HepG2 (cell line): ENCODE measurements at regions not wholly inside any gene's neighbourhood (a gene's known extent, or its start where the extent isn't known, plus 50 kb on each side); places are given as distances from the start of the nearest gene placed in this dataset.

Experiments
- GATAD2A ChIP-seq: IDR thresholded peaks from 2 replicates; pipeline ENCODE4 v1.6.1; 2016
- MAF1 ChIP-seq: sonication (generic); formaldehyde crosslinking; IDR thresholded peaks from 2 replicates; pipeline ENCODE4 v1.5.0; 2020; ENCODE audit warnings: missing genetic modification reagents, borderline replicate concordance
- NFKBIZ ChIP-seq: IDR thresholded peaks from 2 replicates; pipeline ENCODE4 v1.6.1; 2018; ENCODE audit warnings: missing genetic modification reagents, missing compliant biosample characterization
- RBM39 ChIP-seq: fragments of 200-400 bp; formaldehyde crosslinking; IDR thresholded peaks from one replicate; pipeline ENCODE4 v1.6.1; 2018; ENCODE audit warnings: antibody characterized with exemption, mild to moderate bottlenecking, low read depth, low read length; ENCODE audit not compliant: poor library complexity, severe bottlenecking
- ZBTB8A ChIP-seq: sonication (generic); formaldehyde crosslinking; IDR thresholded peaks from 2 replicates; pipeline ENCODE4 v1.4.0; 2020; ENCODE audit warnings: mild to moderate bottlenecking, low read depth, missing genetic modification reagents, borderline replicate concordance
- ZNF713 ChIP-seq: sonication (generic); formaldehyde crosslinking; IDR thresholded peaks from 2 replicates; pipeline ENCODE4 v1.4.0; 2020; ENCODE audit warnings: mild to moderate bottlenecking, missing genetic modification reagents
- ZSCAN25 ChIP-seq: sonication (generic); formaldehyde crosslinking; IDR thresholded peaks from 2 replicates; pipeline ENCODE4 v1.8.0; 2022; ENCODE audit warnings: mild to moderate bottlenecking, missing genetic modification reagents
- TF ChIP-seq, protein P1 (sequence below): sonication (generic); formaldehyde crosslinking; IDR thresholded peaks from 2 replicates; pipeline ENCODE4 v1.8.0; 2022; ENCODE audit warnings: missing genetic modification reagents, mild to moderate bottlenecking, moderate library complexity, borderline replicate concordance
- TF ChIP-seq, protein P2 (sequence below): sonication (generic); formaldehyde crosslinking; IDR thresholded peaks from 2 replicates; pipeline ENCODE4 v1.5.1; 2020; ENCODE audit warnings: mild to moderate bottlenecking, missing genetic modification reagents, moderate library complexity
- TF ChIP-seq, protein P3 (sequence below): IDR thresholded peaks from 2 replicates; pipeline ENCODE4 v1.6.1; 2016
- TF ChIP-seq, protein P4 (sequence below): sonication (generic); formaldehyde crosslinking; IDR thresholded peaks from 2 replicates; pipeline ENCODE4 v1.4.0; 2020; ENCODE audit warnings: missing genetic modification reagents, mild to moderate bottlenecking, borderline replicate concordance
- TF ChIP-seq, protein P5 (sequence below): IDR thresholded peaks from 2 replicates; pipeline ENCODE4 v1.6.1; 2016; ENCODE audit warnings: missing genetic modification reagents, missing compliant biosample characterization
- TF ChIP-seq, protein P6 (sequence below): IDR thresholded peaks from 2 replicates; pipeline ENCODE4 v1.6.1; 2016; ENCODE audit warnings: missing compliant biosample characterization, missing genetic modification reagents, borderline replicate concordance
- TF ChIP-seq, protein P7 (sequence below): IDR thresholded peaks from 2 replicates; pipeline ENCODE4 v1.6.1; 2016; ENCODE audit warnings: missing compliant biosample characterization, missing genetic modification reagents, borderline replicate concordance
- TF ChIP-seq, protein P8 (sequence below): sonication (generic); formaldehyde crosslinking; IDR thresholded peaks from 2 replicates; pipeline ENCODE4 v1.5.1; 2020; ENCODE audit warnings: missing genetic modification reagents, mild to moderate bottlenecking, borderline replicate concordance

DNA sequence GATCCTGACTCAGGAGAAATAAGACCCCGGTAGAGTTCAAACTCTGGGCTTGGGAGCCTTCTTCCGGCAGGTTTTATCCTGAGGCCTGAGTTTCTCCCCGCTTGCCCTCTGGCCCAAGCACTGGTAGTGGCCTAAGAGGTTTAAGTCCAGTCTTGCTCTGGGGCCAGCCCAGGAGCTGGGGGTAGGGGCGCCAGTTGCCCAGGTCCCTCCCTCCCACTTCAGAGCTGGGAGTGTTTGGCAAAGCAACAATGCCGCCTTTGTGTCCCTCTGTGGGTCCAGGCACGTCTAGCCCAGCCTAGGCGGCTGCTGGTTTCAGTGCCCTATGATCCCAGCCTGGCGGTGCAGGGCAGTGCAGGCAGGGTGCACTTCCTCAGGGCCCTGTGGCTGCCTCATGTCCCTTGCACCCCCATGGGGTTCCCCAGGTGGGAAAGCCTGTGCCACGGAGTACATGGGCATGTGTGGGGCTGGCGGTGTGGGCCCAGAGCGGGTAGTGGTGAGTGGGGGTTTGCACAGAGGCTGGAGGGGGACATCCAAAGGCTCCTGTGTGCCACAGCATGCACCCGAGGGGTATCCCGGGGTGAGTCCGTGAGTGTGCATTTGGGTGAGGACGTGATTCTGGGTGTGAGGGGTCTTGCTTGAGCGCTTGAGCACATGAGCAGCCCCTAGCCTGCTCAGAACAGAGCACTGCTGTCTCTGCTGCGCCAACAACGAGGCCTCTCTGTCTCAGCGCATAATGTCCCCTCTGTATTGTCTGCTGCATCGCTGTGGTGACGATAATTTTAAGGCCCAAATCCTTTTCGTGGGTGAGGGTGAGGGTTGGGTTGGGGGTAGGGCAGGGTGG is 61.7 kb upstream of the PSD2 start (continued):
- TF ChIP-seq, protein P1, sequence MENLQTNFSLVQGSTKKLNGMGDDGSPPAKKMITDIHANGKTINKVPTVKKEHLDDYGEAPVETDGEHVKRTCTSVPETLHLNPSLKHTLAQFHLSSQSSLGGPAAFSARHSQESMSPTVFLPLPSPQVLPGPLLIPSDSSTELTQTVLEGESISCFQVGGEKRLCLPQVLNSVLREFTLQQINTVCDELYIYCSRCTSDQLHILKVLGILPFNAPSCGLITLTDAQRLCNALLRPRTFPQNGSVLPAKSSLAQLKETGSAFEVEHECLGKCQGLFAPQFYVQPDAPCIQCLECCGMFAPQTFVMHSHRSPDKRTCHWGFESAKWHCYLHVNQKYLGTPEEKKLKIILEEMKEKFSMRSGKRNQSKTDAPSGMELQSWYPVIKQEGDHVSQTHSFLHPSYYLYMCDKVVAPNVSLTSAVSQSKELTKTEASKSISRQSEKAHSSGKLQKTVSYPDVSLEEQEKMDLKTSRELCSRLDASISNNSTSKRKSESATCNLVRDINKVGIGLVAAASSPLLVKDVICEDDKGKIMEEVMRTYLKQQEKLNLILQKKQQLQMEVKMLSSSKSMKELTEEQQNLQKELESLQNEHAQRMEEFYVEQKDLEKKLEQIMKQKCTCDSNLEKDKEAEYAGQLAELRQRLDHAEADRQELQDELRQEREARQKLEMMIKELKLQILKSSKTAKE = peak; percentile 81
- TF ChIP-seq, protein P2, sequence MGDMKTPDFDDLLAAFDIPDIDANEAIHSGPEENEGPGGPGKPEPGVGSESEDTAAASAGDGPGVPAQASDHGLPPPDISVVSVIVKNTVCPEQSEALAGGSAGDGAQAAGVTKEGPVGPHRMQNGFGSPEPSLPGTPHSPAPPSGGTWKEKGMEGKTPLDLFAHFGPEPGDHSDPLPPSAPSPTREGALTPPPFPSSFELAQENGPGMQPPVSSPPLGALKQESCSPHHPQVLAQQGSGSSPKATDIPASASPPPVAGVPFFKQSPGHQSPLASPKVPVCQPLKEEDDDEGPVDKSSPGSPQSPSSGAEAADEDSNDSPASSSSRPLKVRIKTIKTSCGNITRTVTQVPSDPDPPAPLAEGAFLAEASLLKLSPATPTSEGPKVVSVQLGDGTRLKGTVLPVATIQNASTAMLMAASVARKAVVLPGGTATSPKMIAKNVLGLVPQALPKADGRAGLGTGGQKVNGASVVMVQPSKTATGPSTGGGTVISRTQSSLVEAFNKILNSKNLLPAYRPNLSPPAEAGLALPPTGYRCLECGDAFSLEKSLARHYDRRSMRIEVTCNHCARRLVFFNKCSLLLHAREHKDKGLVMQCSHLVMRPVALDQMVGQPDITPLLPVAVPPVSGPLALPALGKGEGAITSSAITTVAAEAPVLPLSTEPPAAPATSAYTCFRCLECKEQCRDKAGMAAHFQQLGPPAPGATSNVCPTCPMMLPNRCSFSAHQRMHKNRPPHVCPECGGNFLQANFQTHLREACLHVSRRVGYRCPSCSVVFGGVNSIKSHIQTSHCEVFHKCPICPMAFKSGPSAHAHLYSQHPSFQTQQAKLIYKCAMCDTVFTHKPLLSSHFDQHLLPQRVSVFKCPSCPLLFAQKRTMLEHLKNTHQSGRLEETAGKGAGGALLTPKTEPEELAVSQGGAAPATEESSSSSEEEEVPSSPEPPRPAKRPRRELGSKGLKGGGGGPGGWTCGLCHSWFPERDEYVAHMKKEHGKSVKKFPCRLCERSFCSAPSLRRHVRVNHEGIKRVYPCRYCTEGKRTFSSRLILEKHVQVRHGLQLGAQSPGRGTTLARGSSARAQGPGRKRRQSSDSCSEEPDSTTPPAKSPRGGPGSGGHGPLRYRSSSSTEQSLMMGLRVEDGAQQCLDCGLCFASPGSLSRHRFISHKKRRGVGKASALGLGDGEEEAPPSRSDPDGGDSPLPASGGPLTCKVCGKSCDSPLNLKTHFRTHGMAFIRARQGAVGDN (CRISPR knock-in tag) = peak; percentile 90
- peak; percentile 66; the same call in 1 of the 2 replicates for TF ChIP-seq ZSCAN25 (CRISPR knock-in tag)
- peak; percentile 95 for TF ChIP-seq RBM39
- no peak for TF ChIP-seq NFKBIZ
- peak; percentile 72; the same call in 1 of the 2 replicates for TF ChIP-seq MAF1 (CRISPR knock-in tag)
- TF ChIP-seq, protein P3, sequence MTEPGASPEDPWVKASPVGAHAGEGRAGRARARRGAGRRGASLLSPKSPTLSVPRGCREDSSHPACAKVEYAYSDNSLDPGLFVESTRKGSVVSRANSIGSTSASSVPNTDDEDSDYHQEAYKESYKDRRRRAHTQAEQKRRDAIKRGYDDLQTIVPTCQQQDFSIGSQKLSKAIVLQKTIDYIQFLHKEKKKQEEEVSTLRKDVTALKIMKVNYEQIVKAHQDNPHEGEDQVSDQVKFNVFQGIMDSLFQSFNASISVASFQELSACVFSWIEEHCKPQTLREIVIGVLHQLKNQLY = peak; percentile 81
- TF ChIP-seq, protein P4, sequence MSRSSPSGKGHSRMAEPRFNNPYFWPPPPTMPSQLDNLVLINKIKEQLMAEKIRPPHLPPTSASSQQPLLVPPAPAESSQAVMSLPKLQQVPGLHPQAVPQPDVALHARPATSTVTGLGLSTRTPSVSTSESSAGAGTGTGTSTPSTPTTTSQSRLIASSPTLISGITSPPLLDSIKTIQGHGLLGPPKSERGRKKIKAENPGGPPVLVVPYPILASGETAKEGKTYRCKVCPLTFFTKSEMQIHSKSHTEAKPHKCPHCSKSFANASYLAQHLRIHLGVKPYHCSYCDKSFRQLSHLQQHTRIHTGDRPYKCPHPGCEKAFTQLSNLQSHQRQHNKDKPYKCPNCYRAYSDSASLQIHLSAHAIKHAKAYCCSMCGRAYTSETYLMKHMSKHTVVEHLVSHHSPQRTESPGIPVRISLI (CRISPR knock-in tag) = 0 out of 2 replicates have a peak, but pooled peaks have one; percentile 31
- peak; percentile 89 for TF ChIP-seq GATAD2A (CRISPR knock-in tag)
- TF ChIP-seq, protein P5, sequence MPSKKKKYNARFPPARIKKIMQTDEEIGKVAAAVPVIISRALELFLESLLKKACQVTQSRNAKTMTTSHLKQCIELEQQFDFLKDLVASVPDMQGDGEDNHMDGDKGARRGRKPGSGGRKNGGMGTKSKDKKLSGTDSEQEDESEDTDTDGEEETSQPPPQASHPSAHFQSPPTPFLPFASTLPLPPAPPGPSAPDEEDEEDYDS (CRISPR knock-in tag) = peak; percentile 94
- TF ChIP-seq, protein P6, sequence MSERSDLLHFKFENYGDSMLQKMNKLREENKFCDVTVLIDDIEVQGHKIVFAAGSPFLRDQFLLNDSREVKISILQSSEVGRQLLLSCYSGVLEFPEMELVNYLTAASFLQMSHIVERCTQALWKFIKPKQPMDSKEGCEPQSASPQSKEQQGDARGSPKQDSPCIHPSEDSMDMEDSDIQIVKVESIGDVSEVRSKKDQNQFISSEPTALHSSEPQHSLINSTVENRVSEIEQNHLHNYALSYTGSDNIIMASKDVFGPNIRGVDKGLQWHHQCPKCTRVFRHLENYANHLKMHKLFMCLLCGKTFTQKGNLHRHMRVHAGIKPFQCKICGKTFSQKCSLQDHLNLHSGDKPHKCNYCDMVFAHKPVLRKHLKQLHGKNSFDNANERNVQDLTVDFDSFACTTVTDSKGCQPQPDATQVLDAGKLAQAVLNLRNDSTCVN = no peak; the same call in 1 of the 2 replicates
- TF ChIP-seq ZBTB8A (CRISPR knock-in tag) = no peak
- no peak for TF ChIP-seq ZNF713
- TF ChIP-seq, protein P7, sequence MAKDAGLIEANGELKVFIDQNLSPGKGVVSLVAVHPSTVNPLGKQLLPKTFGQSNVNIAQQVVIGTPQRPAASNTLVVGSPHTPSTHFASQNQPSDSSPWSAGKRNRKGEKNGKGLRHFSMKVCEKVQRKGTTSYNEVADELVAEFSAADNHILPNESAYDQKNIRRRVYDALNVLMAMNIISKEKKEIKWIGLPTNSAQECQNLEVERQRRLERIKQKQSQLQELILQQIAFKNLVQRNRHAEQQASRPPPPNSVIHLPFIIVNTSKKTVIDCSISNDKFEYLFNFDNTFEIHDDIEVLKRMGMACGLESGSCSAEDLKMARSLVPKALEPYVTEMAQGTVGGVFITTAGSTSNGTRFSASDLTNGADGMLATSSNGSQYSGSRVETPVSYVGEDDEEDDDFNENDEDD = peak; percentile 68; the same call in 1 of the 2 replicates
- TF ChIP-seq, protein P8, sequence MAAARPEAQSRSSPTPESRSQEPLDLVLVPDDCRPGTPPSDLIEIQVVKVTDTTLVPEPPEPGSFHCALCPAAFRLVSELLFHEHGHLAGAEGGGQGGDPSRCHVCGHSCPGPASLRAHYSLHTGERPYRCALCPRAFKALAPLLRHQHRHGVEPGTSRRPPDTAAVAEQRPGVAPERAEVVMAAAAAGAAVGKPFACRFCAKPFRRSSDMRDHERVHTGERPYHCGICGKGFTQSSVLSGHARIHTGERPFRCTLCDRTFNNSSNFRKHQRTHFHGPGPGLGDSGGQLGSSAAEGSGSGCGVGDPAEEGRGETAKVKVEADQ = no peak
